Gastrocnemius medialis (tissue), 4 donors: ENCODE measurements at regions not wholly inside any gene's neighbourhood (a gene's known extent, or its start where the extent isn't known, plus 50 kb on each side); places are given as distances from the start of the nearest gene placed in this dataset.
"Not testable (repeated sequence)": the region's sequence is repeated elsewhere in the genome, so short reads cannot be mapped to it uniquely, and the experiment has no call there.

Experiments
- ATAC-seq, 2 donors: fragments of 150-250 bp; one replicate each; pipeline ENCODE4 v1.9.1; 2016
- DNase-seq, 2 donors: peaks; one replicate each; pipeline ENCODE4 v3.0.0-alpha.2; 2019
- H3K27ac ChIP-seq, 4 donors: fragments of 200-600 bp; sonication (generic); 1 replicate in 1 of 4; 2 replicates in 3 of 4; pipeline ENCODE4 v1.5.1; 2016 to 2018; ENCODE audit warnings: mild to moderate bottlenecking in 2 of 4, moderate library complexity in 1 of 4
- H3K27me3 ChIP-seq, 3 donors: fragments of 200-600 bp; sonication (generic) in 2 of 3; 1 replicate in 1 of 3; 2 replicates in 2 of 3; pipeline versions ENCODE4 v1.5.1 to v1.6.0; 2016 to 2019; ENCODE audit warnings: mild to moderate bottlenecking in 1 of 3, moderate library complexity in 1 of 3
- H3K36me3 ChIP-seq, 2 donors: fragments of 200-600 bp; sonication (generic) in 1 of 2; one replicate each; pipeline ENCODE4 v1.5.1; 2017 to 2018
- H3K4me1 ChIP-seq, 2 donors: fragments of 200-600 bp; sonication (generic) in 1 of 2; one replicate each; pipeline ENCODE4 v1.5.1; 2016 to 2017; ENCODE audit warnings: mild to moderate bottlenecking in 2 of 2
- H3K4me3 ChIP-seq, 4 donors: fragments of 200-600 bp; sonication (generic) in 3 of 4; 1 replicate in 1 of 4; 2 replicates in 3 of 4; pipeline ENCODE4 v1.5.1; 2016 to 2019; ENCODE audit warnings: mild to moderate bottlenecking in 2 of 4
- H3K9me3 ChIP-seq, 3 donors: fragments of 200-600 bp; sonication (generic) in 2 of 3; 1 replicate in 1 of 3; 2 replicates in 2 of 3; pipeline ENCODE4 v1.5.1; 2016 to 2019
- CTCF ChIP-seq, 5 experiments: fragments of 450-650 bp in 3 of 5; fragments of 200-600 bp in 2 of 5; sonication (generic) in 2 of 5; IDR thresholded peaks in 4 of 5; conservative IDR thresholded peaks in 1 of 5; 1 replicate in 4 of 5; 2 replicates in 1 of 5; pipeline ENCODE4 v1.5.1; 2016 to 2019; ENCODE audit warnings: antibody characterized with exemption in 5 of 5, mild to moderate bottlenecking in 3 of 5, moderate library complexity in 3 of 5
- POLR2A ChIP-seq, 2 donors: fragments of 450-650 bp; IDR thresholded peaks; one replicate each; pipeline ENCODE4 v1.6.1; 2017; ENCODE audit warnings: antibody characterized with exemption in 2 of 2, mild to moderate bottlenecking in 2 of 2, moderate library complexity in 2 of 2
- in situ Hi-C, 4 donors: fragments of 200-750 bp; cut with MboI; loops; one replicate each; pipeline versions ENCODE4 v1.15.0 to v1.8.0; 2017; ENCODE audit warnings: low sequenced_read_pairs in 4 of 4
- intact Hi-C: fragments of 100-400 bp; cut with DNase I; formaldehyde crosslinking; loops from one replicate; pipeline ENCODE4 v1.15.1; 2023; ENCODE audit warnings: low total_unique reads

- in situ Hi-C loops: no loop called here
- Histone ChIP-seq H3K4me3 (no peak overlapping the region), H3K27me3 (no peaks in the 10 kb centered on the region), H3K27ac (no peak overlapping the region), H3K36me3 (no peaks in the 10 kb centered on the region), H3K4me1 (no peaks in the 10 kb centered on the region), H3K9me3 (no peaks in the 10 kb centered on the region)
- TF ChIP-seq POLR2A (IDR thresholded peaks at IDR 0.05): no peak
- no peak for TF ChIP-seq CTCF (IDR thresholded peaks at IDR 0.05 in 4 of 5, conservative IDR thresholded peaks at IDR 0.05 in 1 of 5)
- DNase-seq (no peak), ATAC-seq (no peak)
- intact Hi-C loops: no loop called here
These were observed 506.9 kb upstream of the ADGRB3 start for GRCh38 chr6:68128211-68128610.

GRCh38 chr6:68127074-68127473, 508.0 kb upstream of the ADGRB3 start:
- in situ Hi-C loops (no loop called here), intact Hi-C loops (no loop called here)
- H3K27ac ChIP-seq: no peak overlapping the region
- no peaks in the 10 kb centered on the region for H3K27me3 ChIP-seq
- H3K36me3 ChIP-seq: no peaks in the 10 kb centered on the region
- H3K4me3 ChIP-seq: no peak overlapping the region
- TF ChIP-seq CTCF (IDR thresholded peaks at IDR 0.05 in 4 of 5, conservative IDR thresholded peaks at IDR 0.05 in 1 of 5): no peak
- TF ChIP-seq POLR2A (IDR thresholded peaks at IDR 0.05): no peak
- no peaks in the 10 kb centered on the region for H3K9me3 ChIP-seq
- no peak for DNase-seq
- no peak for ATAC-seq
- no peaks in the 10 kb centered on the region for H3K4me1 ChIP-seq

GRCh38 chr6:68126089-68126749, 508.9 kb upstream of the ADGRB3 start:
- in situ Hi-C loops (no loop called here), intact Hi-C loops (no loop called here)
- TF ChIP-seq POLR2A (IDR thresholded peaks at IDR 0.05) (no peak), CTCF (IDR thresholded peaks at IDR 0.05 in 4 of 5, conservative IDR thresholded peaks at IDR 0.05 in 1 of 5) (no peak)
- no peaks in the 10 kb centered on the region for H3K36me3 ChIP-seq
- no peak overlapping the region for H3K27ac ChIP-seq
- no peaks in the 10 kb centered on the region for H3K27me3 ChIP-seq
- ATAC-seq (no peak), DNase-seq (no peak)
- no peaks in the 10 kb centered on the region for H3K4me1 ChIP-seq
- no peak overlapping the region for H3K4me3 ChIP-seq
- H3K9me3 ChIP-seq: no peaks in the 10 kb centered on the region

GRCh38 chr6:68122975-68123374, 512.1 kb upstream of the ADGRB3 start:
- H3K4me3 ChIP-seq, H3K36me3 ChIP-seq, intact Hi-C loops, H3K4me1 ChIP-seq, in situ Hi-C loops, ATAC-seq, H3K27me3 ChIP-seq, H3K9me3 ChIP-seq, DNase-seq, H3K27ac ChIP-seq: not testable (repeated sequence)

- Histone ChIP-seq H3K4me1 (no peaks in the 10 kb centered on the region), H3K27me3 (no peaks in the 10 kb centered on the region), H3K27ac (no peak overlapping the region), H3K4me3 (no peak overlapping the region), H3K36me3 (no peaks in the 10 kb centered on the region), H3K9me3 (no peaks in the 10 kb centered on the region)
- intact Hi-C loops (no loop called here), in situ Hi-C loops (no loop called here)
- no peak for ATAC-seq
- DNase-seq: no peak
- TF ChIP-seq CTCF (IDR thresholded peaks at IDR 0.05 in 4 of 5, conservative IDR thresholded peaks at IDR 0.05 in 1 of 5) (no peak), POLR2A (IDR thresholded peaks at IDR 0.05) (no peak)
These were observed 513.0 kb upstream of the ADGRB3 start for GRCh38 chr6:68122032-68122431.

- ATAC-seq, H3K27ac ChIP-seq, intact Hi-C loops, H3K27me3 ChIP-seq, H3K36me3 ChIP-seq, DNase-seq, H3K4me1 ChIP-seq, in situ Hi-C loops, H3K9me3 ChIP-seq, H3K4me3 ChIP-seq: not testable (repeated sequence)
These were observed 514.1 kb upstream of the ADGRB3 start for GRCh38 chr6:68120954-68121353.
